ENCODE measurements at regions not wholly inside any gene's neighbourhood (a gene's known extent, or its start where the extent isn't known, plus 50 kb on each side); places are given as distances from the start of the nearest gene placed in this dataset.
"Not testable (repeated sequence)": the region's sequence is repeated elsewhere in the genome, so short reads cannot be mapped to it uniquely, and the experiment has no call there.

- no peak for TF ChIP-seq EZH2 (optimal IDR thresholded peaks at IDR 0.05; ENCODE audit: low read depth, low read length)
- no peak for TF ChIP-seq EZH2phosphoT487 (IDR thresholded peaks at IDR 0.05; ENCODE audit: low read length)
- TF ChIP-seq CTCF (IDR thresholded peaks at IDR 0.05; ENCODE audit: low read length): no peak
- Histone ChIP-seq H3K4me3 (ENCODE audit: low read length) (no peak overlapping the region), H3K9ac (ENCODE audit: low read length) (no peak overlapping the region), H3K4me2 (ENCODE audit: low read depth, low read length) (no peak overlapping the region), H3K9me2 (replicated peaks; ENCODE audit: insufficient read depth, low read length) (no peaks in the 10 kb centered on the region), H4K20me1 (ENCODE audit: insufficient read depth, low read length) (no peaks in the 10 kb centered on the region), H3F3A (ENCODE audit: insufficient read depth, low read length) (peaks cover 4% of the 10 kb centered on the region), H3K4me1 (ENCODE audit: low read length) (peaks cover 37% of the 10 kb centered on the region), H3K27me3 (replicated peaks; ENCODE audit: insufficient read depth, low read length) (no peaks in the 10 kb centered on the region), H3K79me2 (ENCODE audit: low read length) (no peaks in the 10 kb centered on the region), H3K36me3 (replicated peaks; ENCODE audit: insufficient read depth, low read length) (no peaks in the 10 kb centered on the region), H3K27ac (ENCODE audit: low read length) (no peak overlapping the region), H2AFZ (ENCODE audit: low read length) (no peak overlapping the region), H3K9me3 (replicated peaks; ENCODE audit: insufficient read depth, low read length) (no peaks in the 10 kb centered on the region)
- no peak for DNase-seq
Observed at GRCh38 chr2:52342458-52342857, 1310.5 kb upstream of the NRXN1 start.

GRCh38 chr2:52341732-52342131 lies 1309.8 kb upstream of the NRXN1 start:
- H3K4me3 ChIP-seq (ENCODE audit: low read length): no peak overlapping the region

GRCh38 chr2:52340171-52340570 lies 1308.2 kb upstream of the NRXN1 start:
- Histone ChIP-seq H3K4me1 (ENCODE audit: low read length) (peaks cover 25% of the 10 kb centered on the region), H3K4me3 (ENCODE audit: low read length) (no peak overlapping the region), H2AFZ (ENCODE audit: low read length) (no peak overlapping the region), H3K79me2 (ENCODE audit: low read length) (no peaks in the 10 kb centered on the region), H3K36me3 (replicated peaks; ENCODE audit: insufficient read depth, low read length) (no peaks in the 10 kb centered on the region), H3K9ac (ENCODE audit: low read length) (no peak overlapping the region), H3K9me3 (replicated peaks; ENCODE audit: insufficient read depth, low read length) (no peaks in the 10 kb centered on the region), H3K27me3 (replicated peaks; ENCODE audit: insufficient read depth, low read length) (no peaks in the 10 kb centered on the region), H3K27ac (ENCODE audit: low read length) (no peak overlapping the region), H3K4me2 (ENCODE audit: low read depth, low read length) (no peak overlapping the region), H3F3A (ENCODE audit: insufficient read depth, low read length) (peaks cover 4% of the 10 kb centered on the region), H4K20me1 (ENCODE audit: insufficient read depth, low read length) (no peaks in the 10 kb centered on the region), H3K9me2 (replicated peaks; ENCODE audit: insufficient read depth, low read length) (no peaks in the 10 kb centered on the region)
- DNase-seq: no peak
- TF ChIP-seq EZH2 (optimal IDR thresholded peaks at IDR 0.05; ENCODE audit: low read depth, low read length) (no peak), EZH2phosphoT487 (IDR thresholded peaks at IDR 0.05; ENCODE audit: low read length) (no peak), CTCF (IDR thresholded peaks at IDR 0.05; ENCODE audit: low read length) (no peak)

More at GRCh38 chr2:52341732-52342131, 1309.8 kb upstream of the NRXN1 start:
- DNase-seq: no peak
- Histone ChIP-seq H3K27ac (ENCODE audit: low read length) (no peak overlapping the region), H3K9me3 (replicated peaks; ENCODE audit: insufficient read depth, low read length) (no peaks in the 10 kb centered on the region), H2AFZ (ENCODE audit: low read length) (no peak overlapping the region), H3K79me2 (ENCODE audit: low read length) (no peaks in the 10 kb centered on the region), H3K9me2 (replicated peaks; ENCODE audit: insufficient read depth, low read length) (no peaks in the 10 kb centered on the region), H3K4me1 (ENCODE audit: low read length) (peaks cover 37% of the 10 kb centered on the region), H3F3A (ENCODE audit: insufficient read depth, low read length) (peaks cover 4% of the 10 kb centered on the region), H3K9ac (ENCODE audit: low read length) (no peak overlapping the region), H3K27me3 (replicated peaks; ENCODE audit: insufficient read depth, low read length) (no peaks in the 10 kb centered on the region), H3K4me2 (ENCODE audit: low read depth, low read length) (no peak overlapping the region), H4K20me1 (ENCODE audit: insufficient read depth, low read length) (no peaks in the 10 kb centered on the region), H3K36me3 (replicated peaks; ENCODE audit: insufficient read depth, low read length) (no peaks in the 10 kb centered on the region)
- TF ChIP-seq EZH2phosphoT487 (IDR thresholded peaks at IDR 0.05; ENCODE audit: low read length) (no peak), CTCF (IDR thresholded peaks at IDR 0.05; ENCODE audit: low read length) (no peak), EZH2 (optimal IDR thresholded peaks at IDR 0.05; ENCODE audit: low read depth, low read length) (no peak)

GRCh38 chr2:52337786-52338185 lies 1305.9 kb upstream of the NRXN1 start:
- not testable (repeated sequence) for H3K4me1 ChIP-seq (ENCODE audit: low read length); H3K9me2 ChIP-seq (replicated peaks; ENCODE audit: insufficient read depth, low read length); H3K27ac ChIP-seq (ENCODE audit: low read length); H3K4me3 ChIP-seq (ENCODE audit: low read length); DNase-seq; H3K36me3 ChIP-seq (replicated peaks; ENCODE audit: insufficient read depth, low read length); H3F3A ChIP-seq (ENCODE audit: insufficient read depth, low read length); H4K20me1 ChIP-seq (ENCODE audit: insufficient read depth, low read length); H3K9me3 ChIP-seq (replicated peaks; ENCODE audit: insufficient read depth, low read length); H3K4me2 ChIP-seq (ENCODE audit: low read depth, low read length); H3K79me2 ChIP-seq (ENCODE audit: low read length); H3K9ac ChIP-seq (ENCODE audit: low read length); H3K27me3 ChIP-seq (replicated peaks; ENCODE audit: insufficient read depth, low read length); H2AFZ ChIP-seq (ENCODE audit: low read length)
